ENCODE measurements at regions not wholly inside any gene's neighbourhood (a gene's known extent, or its start where the extent isn't known, plus 50 kb on each side); places are given as distances from the start of the nearest gene placed in this dataset.

- H3K27me3 ChIP-seq (ENCODE audit: control insufficient read depth, insufficient read depth, low read length) = no peaks in the 10 kb centered on the region
- TF ChIP-seq CTCF (IDR thresholded peaks at IDR 0.05; ENCODE audit: borderline replicate concordance, extremely low read depth, insufficient read depth) = no peak
- no peaks in the 10 kb centered on the region for H3K4me1 ChIP-seq (ENCODE audit: control insufficient read depth in 2 of 3, insufficient read depth in 2 of 3, low read depth in 1 of 3, low read length in 3 of 3)
- FAIRE-seq (no peak), DNase-seq (no peak)
- no peak overlapping the region for H3K9ac ChIP-seq (ENCODE audit: low read length in 3 of 3)
- no peaks in the 10 kb centered on the region for H3K9me3 ChIP-seq (ENCODE audit: control insufficient read depth in 2 of 3, insufficient read depth in 1 of 3, low read length in 3 of 3)
- H3K36me3 ChIP-seq (ENCODE audit: control insufficient read depth in 2 of 3, insufficient read depth in 3 of 3, low read length in 3 of 3) = no peaks in the 10 kb centered on the region
- H3K4me3 ChIP-seq (ENCODE audit: low read length in 3 of 3) = no peak overlapping the region
- intact Hi-C loops (cut with DNase I) = no loop called here
- no peak overlapping the region for H3K27ac ChIP-seq (ENCODE audit: low read depth in 2 of 2, low read length in 2 of 2)
These were observed 169.2 kb upstream of the SEMA3A start for GRCh38 chr7:84363741-84364140.

GRCh38 chr7:84362828-84363227, 168.2 kb upstream of the SEMA3A start:
- no peak for DNase-seq
- Histone ChIP-seq H3K9ac (ENCODE audit: low read length in 3 of 3) (no peak overlapping the region), H3K27me3 (ENCODE audit: control insufficient read depth, insufficient read depth, low read length) (no peaks in the 10 kb centered on the region), H3K4me3 (ENCODE audit: low read length in 3 of 3) (no peak overlapping the region), H3K36me3 (ENCODE audit: control insufficient read depth in 2 of 3, insufficient read depth in 3 of 3, low read length in 3 of 3) (no peaks in the 10 kb centered on the region), H3K4me1 (ENCODE audit: control insufficient read depth in 2 of 3, insufficient read depth in 2 of 3, low read depth in 1 of 3, low read length in 3 of 3) (no peaks in the 10 kb centered on the region), H3K27ac (ENCODE audit: low read depth in 2 of 2, low read length in 2 of 2) (no peak overlapping the region), H3K9me3 (ENCODE audit: control insufficient read depth in 2 of 3, insufficient read depth in 1 of 3, low read length in 3 of 3) (no peaks in the 10 kb centered on the region)
- FAIRE-seq = no peak
- intact Hi-C loops (cut with DNase I) = no loop called here
- TF ChIP-seq CTCF (IDR thresholded peaks at IDR 0.05; ENCODE audit: borderline replicate concordance, extremely low read depth, insufficient read depth) = no peak

GRCh38 chr7:84362360-84362759, 167.8 kb upstream of the SEMA3A start:
- Histone ChIP-seq H3K27me3 (ENCODE audit: control insufficient read depth, insufficient read depth, low read length) (no peaks in the 10 kb centered on the region), H3K9me3 (ENCODE audit: control insufficient read depth in 2 of 3, insufficient read depth in 1 of 3, low read length in 3 of 3) (no peaks in the 10 kb centered on the region), H3K36me3 (ENCODE audit: control insufficient read depth in 2 of 3, insufficient read depth in 3 of 3, low read length in 3 of 3) (no peaks in the 10 kb centered on the region), H3K4me3 (ENCODE audit: low read length in 3 of 3) (no peak overlapping the region), H3K4me1 (ENCODE audit: control insufficient read depth in 2 of 3, insufficient read depth in 2 of 3, low read depth in 1 of 3, low read length in 3 of 3) (no peaks in the 10 kb centered on the region), H3K27ac (ENCODE audit: low read depth in 2 of 2, low read length in 2 of 2) (no peak overlapping the region), H3K9ac (ENCODE audit: low read length in 3 of 3) (no peak overlapping the region)
- intact Hi-C loops (cut with DNase I) = no loop called here
- no peak for FAIRE-seq
- no peak for TF ChIP-seq CTCF (IDR thresholded peaks at IDR 0.05; ENCODE audit: borderline replicate concordance, extremely low read depth, insufficient read depth)
- no peak for DNase-seq

- Histone ChIP-seq H3K9ac (ENCODE audit: low read length in 3 of 3) (no peak overlapping the region), H3K9me3 (ENCODE audit: control insufficient read depth in 2 of 3, insufficient read depth in 1 of 3, low read length in 3 of 3) (no peaks in the 10 kb centered on the region), H3K36me3 (ENCODE audit: control insufficient read depth in 2 of 3, insufficient read depth in 3 of 3, low read length in 3 of 3) (no peaks in the 10 kb centered on the region), H3K4me3 (ENCODE audit: low read length in 3 of 3) (no peak overlapping the region), H3K4me1 (ENCODE audit: control insufficient read depth in 2 of 3, insufficient read depth in 2 of 3, low read depth in 1 of 3, low read length in 3 of 3) (no peaks in the 10 kb centered on the region), H3K27me3 (ENCODE audit: control insufficient read depth, insufficient read depth, low read length) (no peaks in the 10 kb centered on the region), H3K27ac (ENCODE audit: low read depth in 2 of 2, low read length in 2 of 2) (no peak overlapping the region)
- DNase-seq (no peak), FAIRE-seq (no peak)
- intact Hi-C loops (cut with DNase I) = no loop called here
- TF ChIP-seq CTCF (IDR thresholded peaks at IDR 0.05; ENCODE audit: borderline replicate concordance, extremely low read depth, insufficient read depth) = no peak
These were observed 160.3 kb upstream of the SEMA3A start for GRCh38 chr7:84354866-84355265.

Data from kidney (tissue), 13 donors.